Fibroblast of villous mesenchyme (primary cell): ENCODE measurements at regions not wholly inside any gene's neighbourhood (a gene's known extent, or its start where the extent isn't known, plus 50 kb on each side); places are given as distances from the start of the nearest gene placed in this dataset.

Experiments
- DNase-seq: peaks from one replicate; pipeline ENCODE4 v3.0.0-alpha.2; 2010; ENCODE audit warnings: low read depth
- H3K4me3 ChIP-seq: 2 replicates; pipeline ENCODE4 v1.5.1; 2011; ENCODE audit warnings: low read depth, mild to moderate bottlenecking, low read length
- CTCF ChIP-seq: IDR thresholded peaks from 2 replicates; pipeline ENCODE4 v1.5.1; 2012; ENCODE audit warnings: low read depth, mild to moderate bottlenecking, low read length; ENCODE audit not compliant: insufficient read depth

- DNase-seq: no peak
- no peak for TF ChIP-seq CTCF
These were observed 537.6 kb downstream of the MATN1 start for GRCh38 chr1:30185809-30186208.

GRCh38 chr1:30185313-30185712 is 538.1 kb downstream of the MATN1 start:
- TF ChIP-seq CTCF: no peak
- no peak for DNase-seq
- H3K4me3 ChIP-seq: no peak overlapping the region

More at GRCh38 chr1:30185809-30186208, 537.6 kb downstream of the MATN1 start:
- no peak overlapping the region for H3K4me3 ChIP-seq

GRCh38 chr1:30184393-30185141 is 538.8 kb downstream of the MATN1 start:
- no peak for TF ChIP-seq CTCF
- H3K4me3 ChIP-seq: no peak overlapping the region
- DNase-seq: no peak

- TF ChIP-seq CTCF: no peak
- no peak for DNase-seq
- no peak overlapping the region for H3K4me3 ChIP-seq
These were observed 539.5 kb downstream of the MATN1 start for GRCh38 chr1:30183895-30184294.

- DNase-seq: no peak
- TF ChIP-seq CTCF: no peak
- H3K4me3 ChIP-seq: no peak overlapping the region
These were observed 540.4 kb downstream of the MATN1 start for GRCh38 chr1:30183006-30183405.

GRCh38 chr1:30179942-30180543 is 543.3 kb downstream of the MATN1 start:
- TF ChIP-seq CTCF: no peak
- H3K4me3 ChIP-seq: no peak overlapping the region
- no peak for DNase-seq
